WERI-Rb-1 (cell line): ENCODE measurements at regions not wholly inside any gene's neighbourhood (a gene's known extent, or its start where the extent isn't known, plus 50 kb on each side); places are given as distances from the start of the nearest gene placed in this dataset.

Source experiments
- DNase-seq: peaks from one replicate; pipeline ENCODE4 v3.0.0-alpha.2; 2020
- H3K27ac ChIP-seq: fragments of 250-450 bp; sonication (Bioruptor Pico); 2 replicates; pipeline ENCODE4 v1.5.1; 2020; ENCODE audit warnings: mild to moderate bottlenecking, moderate library complexity
- H3K27me3 ChIP-seq: fragments of 250-450 bp; sonication (Bioruptor Pico); 2 replicates; pipeline ENCODE4 v1.5.1; 2021; ENCODE audit warnings: mild to moderate bottlenecking, low read depth, moderate library complexity; ENCODE audit not compliant: insufficient read depth, severe bottlenecking
- H3K36me3 ChIP-seq: fragments of 250-450 bp; sonication (Bioruptor Pico); 2 replicates; pipeline ENCODE4 v1.5.1; 2020; ENCODE audit warnings: mild to moderate bottlenecking, moderate library complexity
- H3K4me3 ChIP-seq: 2 replicates; pipeline ENCODE4 v1.5.1; 2011; ENCODE audit warnings: low read depth, mild to moderate bottlenecking, control low read depth, low read length
- H3K9me3 ChIP-seq: fragments of 250-450 bp; sonication (Bioruptor Pico); 2 replicates; pipeline ENCODE4 v1.5.1; 2021; ENCODE audit warnings: mild to moderate bottlenecking, moderate library complexity; ENCODE audit not compliant: severe bottlenecking
- TF ChIP-seq, protein P1 (sequence below): IDR thresholded peaks from 2 replicates; pipeline ENCODE4 v1.5.1; 2011; ENCODE audit warnings: low read depth, mild to moderate bottlenecking, control low read depth, inconsistent platforms, low read length

DNA sequence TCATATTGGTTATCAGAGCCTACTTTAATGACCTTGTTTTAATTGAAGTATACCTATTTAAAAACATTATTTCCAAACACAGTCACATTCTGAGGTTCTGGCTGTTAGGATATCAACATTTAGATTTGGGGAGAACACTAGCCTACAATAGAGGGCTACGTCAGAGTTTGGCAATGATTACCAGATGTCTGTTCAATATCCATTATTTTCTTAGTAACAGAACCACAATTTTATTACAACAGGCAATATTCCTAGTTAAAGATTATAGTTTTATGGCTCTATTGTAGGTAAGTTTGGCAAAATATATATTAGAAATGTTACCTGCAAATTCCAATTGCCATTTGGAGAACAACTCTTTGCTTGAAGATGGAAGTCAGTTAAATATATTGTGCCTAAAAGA, 1163.1 kb upstream of the MIR17HG start:
- no peak overlapping the region for H3K4me3 ChIP-seq
- H3K27me3 ChIP-seq = no peaks in the 10 kb centered on the region
- no peaks in the 10 kb centered on the region for H3K9me3 ChIP-seq
- DNase-seq = no peak
- no peak overlapping the region for H3K27ac ChIP-seq
- no peaks in the 10 kb centered on the region for H3K36me3 ChIP-seq
- TF ChIP-seq, protein P1, sequence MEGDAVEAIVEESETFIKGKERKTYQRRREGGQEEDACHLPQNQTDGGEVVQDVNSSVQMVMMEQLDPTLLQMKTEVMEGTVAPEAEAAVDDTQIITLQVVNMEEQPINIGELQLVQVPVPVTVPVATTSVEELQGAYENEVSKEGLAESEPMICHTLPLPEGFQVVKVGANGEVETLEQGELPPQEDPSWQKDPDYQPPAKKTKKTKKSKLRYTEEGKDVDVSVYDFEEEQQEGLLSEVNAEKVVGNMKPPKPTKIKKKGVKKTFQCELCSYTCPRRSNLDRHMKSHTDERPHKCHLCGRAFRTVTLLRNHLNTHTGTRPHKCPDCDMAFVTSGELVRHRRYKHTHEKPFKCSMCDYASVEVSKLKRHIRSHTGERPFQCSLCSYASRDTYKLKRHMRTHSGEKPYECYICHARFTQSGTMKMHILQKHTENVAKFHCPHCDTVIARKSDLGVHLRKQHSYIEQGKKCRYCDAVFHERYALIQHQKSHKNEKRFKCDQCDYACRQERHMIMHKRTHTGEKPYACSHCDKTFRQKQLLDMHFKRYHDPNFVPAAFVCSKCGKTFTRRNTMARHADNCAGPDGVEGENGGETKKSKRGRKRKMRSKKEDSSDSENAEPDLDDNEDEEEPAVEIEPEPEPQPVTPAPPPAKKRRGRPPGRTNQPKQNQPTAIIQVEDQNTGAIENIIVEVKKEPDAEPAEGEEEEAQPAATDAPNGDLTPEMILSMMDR = no peak

DNA sequence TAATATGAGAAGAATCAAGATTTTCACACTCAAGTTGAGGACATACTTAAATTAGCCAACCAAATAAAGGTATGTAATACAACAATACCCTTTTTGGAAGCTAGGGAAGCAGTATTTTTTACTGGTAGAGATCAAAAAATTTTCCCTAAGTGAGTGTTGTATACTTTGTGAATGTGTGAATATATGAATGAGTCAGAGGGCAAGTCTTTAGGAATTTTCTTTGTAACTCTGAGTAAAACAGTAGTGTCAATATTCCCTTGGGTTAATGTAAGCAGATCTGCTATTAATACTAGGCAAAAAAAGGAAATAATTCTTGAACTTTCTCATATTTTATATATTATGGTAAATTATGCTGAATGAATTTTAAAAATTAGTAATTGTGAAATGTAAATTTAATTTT, 1161.8 kb upstream of the MIR17HG start:
- no peak for DNase-seq
- TF ChIP-seq, protein P1 = no peak
- no peak overlapping the region for H3K27ac ChIP-seq

DNA sequence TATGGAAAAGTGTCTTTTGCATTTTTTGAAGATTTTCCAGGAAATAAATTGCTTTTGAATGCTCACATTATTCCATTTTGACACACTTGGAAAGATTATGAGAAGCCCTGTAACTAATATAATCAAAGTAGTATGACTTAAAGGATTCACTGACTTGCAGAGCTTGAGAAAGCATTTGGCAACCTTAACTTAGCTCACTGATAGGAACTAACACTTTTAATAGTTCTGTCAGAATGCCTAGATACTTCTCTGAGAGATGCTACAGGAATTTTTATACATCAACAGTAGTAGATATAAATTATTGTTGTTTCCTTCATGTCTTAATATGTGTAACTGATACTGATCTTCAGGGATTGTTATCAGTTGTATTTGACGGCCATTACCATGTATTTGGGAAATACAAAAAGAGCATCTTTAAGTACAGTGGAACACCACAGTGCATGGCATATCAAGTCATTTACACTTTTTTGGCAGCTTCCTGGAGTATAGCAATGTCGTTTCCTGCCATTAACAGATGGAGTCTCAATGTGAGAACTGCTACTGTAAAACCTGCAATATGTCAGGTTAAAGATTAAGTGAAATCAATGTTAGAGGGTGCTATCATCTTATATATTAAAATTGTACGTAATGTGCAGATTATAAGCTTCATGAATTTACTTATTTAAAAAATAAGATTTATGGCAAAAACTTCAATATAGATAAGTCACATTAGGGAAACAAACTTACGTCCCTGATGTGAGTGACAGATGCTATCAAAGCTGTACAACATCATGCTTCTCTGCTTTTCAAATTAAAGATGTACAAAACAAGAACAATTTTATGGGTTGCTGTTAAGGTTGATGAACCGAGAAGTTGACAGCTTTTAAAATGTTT, 1159.8 kb upstream of the MIR17HG start:
- H3K27ac ChIP-seq = no peak overlapping the region
- H3K9me3 ChIP-seq = no peaks in the 10 kb centered on the region
- no peak for DNase-seq
- TF ChIP-seq, protein P1 = no peak
- no peaks in the 10 kb centered on the region for H3K27me3 ChIP-seq
- no peaks in the 10 kb centered on the region for H3K36me3 ChIP-seq
- H3K4me3 ChIP-seq = no peak overlapping the region

More for the DNA sequence above, 1161.8 kb upstream of the MIR17HG start:
- no peak overlapping the region for H3K4me3 ChIP-seq
- no peaks in the 10 kb centered on the region for H3K9me3 ChIP-seq
- H3K36me3 ChIP-seq = no peaks in the 10 kb centered on the region
- H3K27me3 ChIP-seq = no peaks in the 10 kb centered on the region

DNA sequence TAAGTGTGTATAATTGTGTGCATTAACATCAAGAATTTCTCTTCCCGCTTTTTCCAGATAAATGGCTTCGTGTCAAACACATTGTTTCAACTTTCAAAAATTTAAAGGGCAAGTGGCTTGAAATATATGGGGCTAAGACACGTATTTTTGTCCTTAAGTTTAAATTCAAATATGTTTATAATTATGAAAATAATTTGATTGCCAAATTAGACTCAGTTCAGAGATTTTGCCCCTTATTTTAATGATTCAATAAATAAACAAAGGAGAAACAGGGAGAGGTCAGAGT, 1159.2 kb upstream of the MIR17HG start:
- no peak for DNase-seq
- H3K36me3 ChIP-seq = no peaks in the 10 kb centered on the region
- TF ChIP-seq, protein P1 = no peak
- no peak overlapping the region for H3K4me3 ChIP-seq
- H3K27ac ChIP-seq = no peak overlapping the region
- no peaks in the 10 kb centered on the region for H3K9me3 ChIP-seq
- no peaks in the 10 kb centered on the region for H3K27me3 ChIP-seq

DNA sequence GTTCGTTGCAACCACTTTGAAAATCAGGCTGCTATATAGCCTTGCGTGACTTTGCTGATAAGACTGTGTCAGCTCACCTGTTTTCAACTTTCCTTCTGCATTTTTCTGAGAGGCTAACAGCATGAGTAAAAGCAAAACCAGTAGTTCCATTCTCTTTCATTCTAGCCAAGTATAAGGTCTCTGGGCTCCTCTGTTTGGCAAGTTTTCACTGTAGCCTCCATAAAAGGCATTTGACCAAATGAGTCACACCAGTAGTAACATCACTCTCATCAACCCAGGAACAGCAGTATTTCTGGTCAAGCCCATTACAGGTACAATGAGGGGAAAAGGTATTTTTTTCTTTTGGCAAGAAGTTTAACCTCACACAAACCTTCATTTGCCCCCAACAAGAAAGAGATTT, 1149.8 kb upstream of the MIR17HG start:
- Histone ChIP-seq H3K4me3 (no peak overlapping the region), H3K27me3 (no peaks in the 10 kb centered on the region), H3K27ac (no peak overlapping the region), H3K36me3 (no peaks in the 10 kb centered on the region), H3K9me3 (no peaks in the 10 kb centered on the region)
- TF ChIP-seq, protein P1 = no peak
- no peak for DNase-seq

DNA sequence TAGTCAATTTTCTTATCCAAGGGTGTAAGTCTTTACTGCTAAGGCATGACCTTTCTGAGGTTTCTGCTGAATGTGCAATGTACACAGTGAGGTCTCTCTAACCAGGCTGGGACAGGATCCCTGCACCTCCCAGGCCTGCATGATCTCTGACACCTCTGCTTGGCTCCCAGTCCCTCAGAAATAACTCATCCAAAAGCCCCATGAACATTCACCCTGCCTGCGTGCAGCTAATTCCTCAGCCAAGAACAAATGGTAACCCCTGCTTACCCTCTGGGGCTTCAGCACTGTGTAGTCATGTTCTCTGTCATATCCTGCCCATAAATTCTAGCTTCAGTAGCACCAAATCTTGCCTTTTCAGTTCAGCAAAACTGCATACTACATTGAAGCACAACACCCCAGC, 1146.3 kb upstream of the MIR17HG start:
- TF ChIP-seq, protein P1 = no peak
- Histone ChIP-seq H3K4me3 (no peak overlapping the region), H3K27me3 (no peaks in the 10 kb centered on the region), H3K36me3 (no peaks in the 10 kb centered on the region), H3K27ac (no peak overlapping the region), H3K9me3 (no peaks in the 10 kb centered on the region)
- no peak for DNase-seq
